HepG2 (cell line): ENCODE measurements at regions not wholly inside any gene's neighbourhood (a gene's known extent, or its start where the extent isn't known, plus 50 kb on each side); places are given as distances from the start of the nearest gene placed in this dataset.

Experiments
- ATAC-seq: fragments of 200-7000 bp; cut with Tn5 transposase; 3 replicates; pipeline ENCODE4 v1.9.1; 2020; ENCODE audit warnings: mild to moderate bottlenecking, moderate library complexity
- BruUV-seq: library from RNA; stranded (reverse); fragments of 400-500 nt; replicated peaks from 2 replicates; lab custom pipeline; 2021; lab: Mats Ljungman, UMichigan
- CTCF ChIA-PET: fragments of 300-600 bp; formaldehyde crosslinking; extraction: SDS; loops from one replicate; lab custom pipeline; 2021; ENCODE audit warnings: low total read pairs, inconsistent platforms, low intra/inter-chr PET ratio; lab: Yijun Ruan, JAX
- POLR2A ChIA-PET: fragments of 350-600 bp; sonication (Branson Sonifier 250); formaldehyde crosslinking; loops from one replicate; lab custom pipeline; 2020; ENCODE audit warnings: antibody characterized with exemption, inconsistent platforms; lab: Yijun Ruan, JAX
- DNase-seq: peaks from one replicate; pipeline ENCODE4 v3.0.0-alpha.2; 2015; ENCODE audit warnings: low spot score
- FAIRE-seq: peaks from 3 replicates; lab custom pipeline; 2011; peaks lifted over from hg19 to GRCh38; lab: Jason Lieb, UNC
- H2AFZ ChIP-seq: one replicate; pipeline ENCODE4 v1.6.1; 2011; ENCODE audit warnings: low read length, inconsistent platforms
- H3K27ac ChIP-seq: fragments of 300-600 bp; 3 replicates; pipeline ENCODE4 v1.8.0; 2011; ENCODE audit warnings: mixed run types, mild to moderate bottlenecking, mixed read lengths, low read length, inconsistent platforms; ENCODE audit not compliant: insufficient read depth; ENCODE audit errors: extremely low read length
- H3K27me3 ChIP-seq, 2 experiments: fragments of 200-600 bp in 1 of 2; 2 replicates in 1 of 2; 3 replicates in 1 of 2; pipeline versions ENCODE4 v1.6.0 to v1.8.0; 2011; ENCODE audit warnings: low read length in 2 of 2, mild to moderate bottlenecking in 2 of 2, moderate library complexity in 2 of 2, inconsistent platforms in 1 of 2; ENCODE audit not compliant: insufficient read depth in 2 of 2, control insufficient read depth in 1 of 2
- H3K36me3 ChIP-seq, 2 experiments: fragments of 200-600 bp in 1 of 2; replicated peaks in 1 of 2; 2 replicates in 1 of 2; 3 replicates in 1 of 2; pipeline versions ENCODE4 v1.5.1 to v1.8.0; 2011; ENCODE audit warnings: low read length in 2 of 2, inconsistent platforms in 1 of 2; ENCODE audit not compliant: insufficient read depth in 2 of 2, control insufficient read depth in 1 of 2
- H3K4me1 ChIP-seq: 2 replicates; pipeline ENCODE4 v1.5.1; 2012; ENCODE audit warnings: low read length, inconsistent platforms; ENCODE audit not compliant: insufficient read depth
- H3K4me2 ChIP-seq: 2 replicates; pipeline ENCODE4 v1.6.0; 2011; ENCODE audit warnings: low read depth, low read length, inconsistent platforms
- H3K4me3 ChIP-seq, 3 experiments: fragments of 200-600 bp in 1 of 3; sonication (generic), shearing (Covaris generic) in 1 of 3; replicated peaks in 1 of 3; 2 replicates each; pipeline ENCODE4 v1.5.1; 2011 to 2016; ENCODE audit warnings: low read length in 3 of 3, inconsistent platforms in 2 of 3, low read depth in 2 of 3, mild to moderate bottlenecking in 2 of 3, control low read depth in 1 of 3, mixed read lengths in 1 of 3; ENCODE audit not compliant: insufficient read depth in 1 of 3
- H3K79me2 ChIP-seq: one replicate; pipeline ENCODE4 v1.6.1; 2011; ENCODE audit warnings: low read length, inconsistent platforms; ENCODE audit not compliant: insufficient read depth
- H3K9ac ChIP-seq: 2 replicates; pipeline ENCODE4 v1.6.0; 2011; ENCODE audit warnings: mild to moderate bottlenecking, low read depth, low read length, inconsistent platforms; ENCODE audit not compliant: insufficient read depth
- H3K9me3 ChIP-seq: 2 replicates; pipeline ENCODE4 v1.5.1; 2012; ENCODE audit warnings: mild to moderate bottlenecking, low read length
- H4K20me1 ChIP-seq: 2 replicates; pipeline ENCODE4 v1.6.0; 2011; ENCODE audit warnings: inconsistent platforms, mild to moderate bottlenecking, low read length, moderate library complexity; ENCODE audit not compliant: insufficient read depth
- ETV6 ChIP-seq: sonication (generic); formaldehyde crosslinking; conservative IDR thresholded peaks from 2 replicates; pipeline ENCODE4 v1.4.0; 2020; ENCODE audit warnings: missing genetic modification reagents
- PHF5A ChIP-seq: IDR thresholded peaks from one replicate; pipeline ENCODE4 v1.6.1; 2018; ENCODE audit warnings: low read depth, missing genetic modification reagents; ENCODE audit not compliant: unreplicated experiment
- RAD21 ChIP-seq: fragments of 450-650 bp; formaldehyde crosslinking; IDR thresholded peaks from 2 replicates; pipeline ENCODE4 v1.5.0; 2020; ENCODE audit warnings: mild to moderate bottlenecking
- STAG1 ChIP-seq: sonication (generic); formaldehyde crosslinking; IDR thresholded peaks from 2 replicates; pipeline ENCODE4 v1.4.0; 2020; ENCODE audit warnings: missing genetic modification reagents
- ZKSCAN1 ChIP-seq: fragments of 150-350 bp; IDR thresholded peaks from 2 replicates; pipeline ENCODE4 v1.6.1; 2014; ENCODE audit warnings: low read length
- ZNF547 ChIP-seq: sonication (generic); formaldehyde crosslinking; IDR thresholded peaks from 2 replicates; pipeline ENCODE4 v1.5.1; 2020; ENCODE audit warnings: mild to moderate bottlenecking, missing genetic modification reagents
- WGBS: methylation state at CpG from one replicate; pipeline ENCODE4 v1.1.6; 2017; ENCODE audit warnings: low lambda C conversion rate; 5-methylcytosine and 5-hydroxymethylcytosine counted together
- in situ Hi-C: cut with HindIII; loops from 2 replicates; pipeline ENCODE4 v1.10.0; 2017; ENCODE audit warnings: low pct_unique_long_range_greater_than_20kb; ENCODE audit not compliant: extremely low pct_ligation_motif_present
- intact Hi-C: fragments of 100-400 bp; cut with micrococcal nuclease; formaldehyde crosslinking; loops from one replicate; pipeline ENCODE4 v1.10.0; 2022; ENCODE audit not compliant: unreplicated experiment
- TF ChIP-seq, protein P1 (sequence below): sonication (generic); formaldehyde crosslinking; IDR thresholded peaks from 2 replicates; pipeline ENCODE4 v1.5.0; 2020; ENCODE audit warnings: missing genetic modification reagents, mild to moderate bottlenecking, borderline replicate concordance
- TF ChIP-seq, protein P2 (sequence below): IDR thresholded peaks from 2 replicates; pipeline ENCODE4 v1.6.1; 2012; ENCODE audit warnings: inconsistent platforms
- TF ChIP-seq, protein P3 (sequence below): sonication (generic); formaldehyde crosslinking; IDR thresholded peaks from 2 replicates; pipeline ENCODE4 v1.5.0; 2020; ENCODE audit warnings: mild to moderate bottlenecking, missing genetic modification reagents, moderate library complexity

DNA sequence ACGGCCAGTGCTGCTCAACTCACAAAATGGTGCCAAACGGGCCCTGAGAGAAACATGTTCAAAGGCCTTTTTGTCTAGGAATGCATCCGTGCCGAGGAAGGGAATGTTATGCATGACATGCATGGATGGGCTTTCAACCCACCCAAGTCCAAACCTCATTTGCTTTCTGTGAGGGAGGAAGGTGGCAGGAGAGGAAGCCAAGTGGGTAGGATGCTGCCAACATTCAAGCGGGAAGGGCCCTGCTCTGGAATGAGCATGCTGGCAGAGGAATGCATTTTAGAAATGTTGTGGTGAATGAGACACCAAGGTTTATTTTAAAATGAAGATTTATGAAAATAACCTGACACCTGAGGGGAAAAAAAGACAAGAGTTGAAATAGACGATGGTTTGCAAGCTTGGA is 479.1 kb downstream of the CCDC171 start (continued):
- TF ChIP-seq, protein P1, sequence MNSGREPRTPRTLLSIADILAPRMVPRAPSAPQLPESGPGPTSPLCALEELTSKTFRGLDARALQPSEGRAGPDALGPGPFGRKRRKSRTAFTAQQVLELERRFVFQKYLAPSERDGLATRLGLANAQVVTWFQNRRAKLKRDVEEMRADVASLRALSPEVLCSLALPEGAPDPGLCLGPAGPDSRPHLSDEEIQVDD (CRISPR knock-in tag): no peak

DNA sequence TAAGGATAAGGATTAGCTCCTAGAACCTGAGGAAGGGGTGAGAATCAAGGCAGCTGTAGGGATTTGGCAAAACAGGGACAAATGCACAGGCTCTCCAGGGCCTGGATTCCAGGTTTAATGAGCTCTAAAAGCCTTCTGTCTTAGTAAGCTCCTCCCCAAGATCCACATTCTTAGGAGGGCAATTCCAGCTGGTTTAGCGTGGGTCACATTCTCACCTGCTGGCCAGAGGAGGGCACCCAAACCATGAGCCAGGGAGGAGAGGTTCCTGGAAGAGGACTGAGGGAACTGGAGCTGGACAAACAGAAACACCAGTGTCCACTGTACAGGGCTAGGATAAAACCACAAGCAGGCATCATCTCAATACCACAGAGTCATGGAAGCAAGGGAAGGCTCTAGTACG is 480.0 kb downstream of the CCDC171 start:
- Histone ChIP-seq H3K4me1 (no peaks in the 10 kb centered on the region), H2AFZ (no peak overlapping the region), H3K9ac (no peak overlapping the region), H3K4me2 (no peak overlapping the region), H3K27me3 (no peaks in the 10 kb centered on the region), H3K79me2 (no peaks in the 10 kb centered on the region), H3K36me3 (no peaks in the 10 kb centered on the region), H3K27ac (no peak overlapping the region), H3K4me3 (no peak overlapping the region), H4K20me1 (no peaks in the 10 kb centered on the region), H3K9me3 (no peaks in the 10 kb centered on the region)
- TF ChIP-seq ZKSCAN1 (no peak), STAG1 (CRISPR knock-in tag) (peak; percentile 26; the same call in 1 of the 2 replicates), RAD21 (no peak), ZNF547 (CRISPR knock-in tag) (no peak), PHF5A (CRISPR knock-in tag) (no peak), ETV6 (CRISPR knock-in tag) (no peak)
- TF ChIP-seq, protein P2, sequence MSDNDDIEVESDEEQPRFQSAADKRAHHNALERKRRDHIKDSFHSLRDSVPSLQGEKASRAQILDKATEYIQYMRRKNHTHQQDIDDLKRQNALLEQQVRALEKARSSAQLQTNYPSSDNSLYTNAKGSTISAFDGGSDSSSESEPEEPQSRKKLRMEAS: no peak
- TF ChIP-seq, protein P1 (CRISPR knock-in tag): no peak
- TF ChIP-seq, protein P3, sequence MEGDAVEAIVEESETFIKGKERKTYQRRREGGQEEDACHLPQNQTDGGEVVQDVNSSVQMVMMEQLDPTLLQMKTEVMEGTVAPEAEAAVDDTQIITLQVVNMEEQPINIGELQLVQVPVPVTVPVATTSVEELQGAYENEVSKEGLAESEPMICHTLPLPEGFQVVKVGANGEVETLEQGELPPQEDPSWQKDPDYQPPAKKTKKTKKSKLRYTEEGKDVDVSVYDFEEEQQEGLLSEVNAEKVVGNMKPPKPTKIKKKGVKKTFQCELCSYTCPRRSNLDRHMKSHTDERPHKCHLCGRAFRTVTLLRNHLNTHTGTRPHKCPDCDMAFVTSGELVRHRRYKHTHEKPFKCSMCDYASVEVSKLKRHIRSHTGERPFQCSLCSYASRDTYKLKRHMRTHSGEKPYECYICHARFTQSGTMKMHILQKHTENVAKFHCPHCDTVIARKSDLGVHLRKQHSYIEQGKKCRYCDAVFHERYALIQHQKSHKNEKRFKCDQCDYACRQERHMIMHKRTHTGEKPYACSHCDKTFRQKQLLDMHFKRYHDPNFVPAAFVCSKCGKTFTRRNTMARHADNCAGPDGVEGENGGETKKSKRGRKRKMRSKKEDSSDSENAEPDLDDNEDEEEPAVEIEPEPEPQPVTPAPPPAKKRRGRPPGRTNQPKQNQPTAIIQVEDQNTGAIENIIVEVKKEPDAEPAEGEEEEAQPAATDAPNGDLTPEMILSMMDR (CRISPR knock-in tag): peak; percentile 37; the same call in 1 of the 2 replicates
- 50% methylated on average over 1 of the region's 2 CpGs for WGBS
- intact Hi-C loops: loop anchor here (10.0 kb wide), 1 partner anchor 158 kb away; no protein-coding TSS in a partner anchor
- in situ Hi-C loops: no loop called here
- FAIRE-seq: no peak
- CTCF ChIA-PET: no interaction called here
- ATAC-seq: peak; percentile 55
- DNase-seq: no peak
- no TSS peak for BruUV-seq
- POLR2A ChIA-PET: no interaction called here
